HepG2 (cell line): ENCODE measurements at regions not wholly inside any gene's neighbourhood (a gene's known extent, or its start where the extent isn't known, plus 50 kb on each side); places are given as distances from the start of the nearest gene placed in this dataset.

Source experiments
- ATAC-seq: fragments of 200-7000 bp; cut with Tn5 transposase; 3 replicates; pipeline ENCODE4 v1.9.1; 2020; ENCODE audit warnings: mild to moderate bottlenecking, moderate library complexity
- BruUV-seq: library from RNA; stranded (reverse); fragments of 400-500 nt; replicated peaks from 2 replicates; lab custom pipeline; 2021; lab: Mats Ljungman, UMichigan
- CTCF ChIA-PET: fragments of 300-600 bp; formaldehyde crosslinking; extraction: SDS; loops from one replicate; lab custom pipeline; 2021; ENCODE audit warnings: low total read pairs, inconsistent platforms, low intra/inter-chr PET ratio; lab: Yijun Ruan, JAX
- POLR2A ChIA-PET: fragments of 350-600 bp; sonication (Branson Sonifier 250); formaldehyde crosslinking; loops from one replicate; lab custom pipeline; 2020; ENCODE audit warnings: antibody characterized with exemption, inconsistent platforms; lab: Yijun Ruan, JAX
- DNase-seq: peaks from one replicate; pipeline ENCODE4 v3.0.0-alpha.2; 2015; ENCODE audit warnings: low spot score
- FAIRE-seq: peaks from 3 replicates; lab custom pipeline; 2011; peaks lifted over from hg19 to GRCh38; lab: Jason Lieb, UNC
- H2AFZ ChIP-seq: one replicate; pipeline ENCODE4 v1.6.1; 2011; ENCODE audit warnings: low read length, inconsistent platforms
- H3K27ac ChIP-seq: fragments of 300-600 bp; 3 replicates; pipeline ENCODE4 v1.8.0; 2011; ENCODE audit warnings: mixed run types, mild to moderate bottlenecking, mixed read lengths, low read length, inconsistent platforms; ENCODE audit not compliant: insufficient read depth; ENCODE audit errors: extremely low read length
- H3K27me3 ChIP-seq, 2 experiments: fragments of 200-600 bp in 1 of 2; 2 replicates in 1 of 2; 3 replicates in 1 of 2; pipeline versions ENCODE4 v1.6.0 to v1.8.0; 2011; ENCODE audit warnings: low read length in 2 of 2, mild to moderate bottlenecking in 2 of 2, moderate library complexity in 2 of 2, inconsistent platforms in 1 of 2; ENCODE audit not compliant: insufficient read depth in 2 of 2, control insufficient read depth in 1 of 2
- H3K36me3 ChIP-seq, 2 experiments: fragments of 200-600 bp in 1 of 2; replicated peaks in 1 of 2; 2 replicates in 1 of 2; 3 replicates in 1 of 2; pipeline versions ENCODE4 v1.5.1 to v1.8.0; 2011; ENCODE audit warnings: low read length in 2 of 2, inconsistent platforms in 1 of 2; ENCODE audit not compliant: insufficient read depth in 2 of 2, control insufficient read depth in 1 of 2
- H3K4me1 ChIP-seq: 2 replicates; pipeline ENCODE4 v1.5.1; 2012; ENCODE audit warnings: low read length, inconsistent platforms; ENCODE audit not compliant: insufficient read depth
- H3K4me2 ChIP-seq: 2 replicates; pipeline ENCODE4 v1.6.0; 2011; ENCODE audit warnings: low read depth, low read length, inconsistent platforms
- H3K4me3 ChIP-seq, 3 experiments: fragments of 200-600 bp in 1 of 3; sonication (generic), shearing (Covaris generic) in 1 of 3; replicated peaks in 1 of 3; 2 replicates each; pipeline ENCODE4 v1.5.1; 2011 to 2016; ENCODE audit warnings: low read length in 3 of 3, inconsistent platforms in 2 of 3, low read depth in 2 of 3, mild to moderate bottlenecking in 2 of 3, control low read depth in 1 of 3, mixed read lengths in 1 of 3; ENCODE audit not compliant: insufficient read depth in 1 of 3
- H3K79me2 ChIP-seq: one replicate; pipeline ENCODE4 v1.6.1; 2011; ENCODE audit warnings: low read length, inconsistent platforms; ENCODE audit not compliant: insufficient read depth
- H3K9ac ChIP-seq: 2 replicates; pipeline ENCODE4 v1.6.0; 2011; ENCODE audit warnings: mild to moderate bottlenecking, low read depth, low read length, inconsistent platforms; ENCODE audit not compliant: insufficient read depth
- H3K9me3 ChIP-seq: 2 replicates; pipeline ENCODE4 v1.5.1; 2012; ENCODE audit warnings: mild to moderate bottlenecking, low read length
- H4K20me1 ChIP-seq: 2 replicates; pipeline ENCODE4 v1.6.0; 2011; ENCODE audit warnings: inconsistent platforms, mild to moderate bottlenecking, low read length, moderate library complexity; ENCODE audit not compliant: insufficient read depth
- SMAD1 ChIP-seq: sonication (generic); formaldehyde crosslinking; IDR thresholded peaks from 2 replicates; pipeline ENCODE4 v1.4.0; 2020; ENCODE audit warnings: missing genetic modification reagents, low read depth, mild to moderate bottlenecking, borderline replicate concordance
- SMARCE1 ChIP-seq: fragments of 450-650 bp; IDR thresholded peaks from 2 replicates; pipeline ENCODE4 v1.6.1; 2017; ENCODE audit warnings: borderline replicate concordance
- ZNF34 ChIP-seq: sonication (generic); formaldehyde crosslinking; IDR thresholded peaks from 2 replicates; pipeline ENCODE4 v1.4.0; 2020; ENCODE audit warnings: mild to moderate bottlenecking, missing genetic modification reagents, borderline replicate concordance
- WGBS: methylation state at CpG from one replicate; pipeline ENCODE4 v1.1.6; 2017; ENCODE audit warnings: low lambda C conversion rate; 5-methylcytosine and 5-hydroxymethylcytosine counted together
- in situ Hi-C: cut with HindIII; loops from 2 replicates; pipeline ENCODE4 v1.10.0; 2017; ENCODE audit warnings: low pct_unique_long_range_greater_than_20kb; ENCODE audit not compliant: extremely low pct_ligation_motif_present
- intact Hi-C: fragments of 100-400 bp; cut with micrococcal nuclease; formaldehyde crosslinking; loops from one replicate; pipeline ENCODE4 v1.10.0; 2022; ENCODE audit not compliant: unreplicated experiment

DNA sequence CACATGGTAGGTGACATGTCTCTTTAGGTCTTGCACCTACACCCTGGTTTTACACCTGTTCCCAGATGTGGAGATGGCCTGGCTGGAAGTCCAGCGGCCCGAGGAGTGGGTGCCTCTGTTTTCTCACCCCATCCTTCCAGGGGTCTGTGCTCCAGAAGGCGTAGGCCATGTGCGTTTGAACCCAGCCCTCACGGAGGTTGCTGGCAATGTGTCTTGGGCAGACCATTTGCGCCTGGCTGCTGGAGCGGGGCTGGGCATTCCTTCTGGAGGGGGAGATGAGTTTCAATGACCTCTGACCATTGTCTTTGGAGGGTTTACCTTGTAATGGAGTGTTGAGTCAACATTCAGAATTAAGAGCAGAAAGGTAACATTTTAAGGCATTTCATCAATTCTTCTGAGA lies 54.8 kb upstream of the ZNF536 start:
- TF ChIP-seq SMARCE1 (no peak), ZNF34 (CRISPR knock-in tag) (no peak)
- TF ChIP-seq, all 625 proteins: peak for 0
- peaks cover 0 to 6% of the 10 kb centered on the region in 2 experiments; a peak in 2 of 5 replicates for H3K27me3 ChIP-seq
- ATAC-seq: no peak
- intact Hi-C loops: no loop called here
- no peak overlapping the region for H2AFZ ChIP-seq
- no peaks in the 10 kb centered on the region for H3K9me3 ChIP-seq
- ChIA-PET POLR2A (no interaction called here), CTCF (no interaction called here)
- H3K79me2 ChIP-seq: no peaks in the 10 kb centered on the region
- no peaks in the 10 kb centered on the region for H3K36me3 ChIP-seq
- in situ Hi-C loops: no loop called here
- no peak overlapping the region for H3K4me3 ChIP-seq
- FAIRE-seq: no peak
- H3K4me2 ChIP-seq: no peak overlapping the region
- H4K20me1 ChIP-seq: no peaks in the 10 kb centered on the region
- peaks cover 10% of the 10 kb centered on the region for H3K4me1 ChIP-seq
- H3K9ac ChIP-seq: no peak overlapping the region
- no peak for DNase-seq
- H3K27ac ChIP-seq: no peak overlapping the region
- no CpG with 5 or more reads among the region's 7 CpGs for WGBS
- BruUV-seq: no TSS peak

DNA sequence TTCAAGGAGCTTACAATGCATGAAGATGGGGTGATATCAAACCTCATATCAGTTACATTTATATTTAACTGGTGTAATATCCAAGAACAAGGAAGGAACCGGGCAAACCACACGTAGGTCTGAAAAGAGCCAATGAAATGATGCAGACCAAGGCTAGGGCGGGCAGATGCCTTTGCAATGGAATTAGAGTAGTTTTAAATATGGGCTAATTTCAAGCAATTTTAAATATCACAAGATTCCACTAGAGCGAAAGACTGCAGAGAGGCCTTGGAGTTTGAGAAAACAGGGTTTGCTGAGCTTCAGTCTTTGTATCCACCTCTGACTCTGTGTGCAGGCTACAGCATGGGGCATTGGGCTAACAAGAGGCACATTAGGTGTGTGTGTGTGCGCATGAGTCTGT lies 53.9 kb upstream of the ZNF536 start:
- Histone ChIP-seq H3K36me3 (no peaks in the 10 kb centered on the region), H3K27me3 (peaks cover 0 to 6% of the 10 kb centered on the region in 2 experiments; a peak in 2 of 5 replicates), H3K27ac (no peak overlapping the region), H3K79me2 (no peaks in the 10 kb centered on the region), H3K9me3 (no peaks in the 10 kb centered on the region), H3K4me2 (no peak overlapping the region), H3K4me1 (peaks cover 10% of the 10 kb centered on the region), H3K4me3 (no peak overlapping the region), H4K20me1 (no peaks in the 10 kb centered on the region), H2AFZ (no peak overlapping the region), H3K9ac (no peak overlapping the region)
- in situ Hi-C loops (no loop called here), intact Hi-C loops (no loop called here)
- ChIA-PET CTCF (no interaction called here), POLR2A (no interaction called here)
- 42% methylated on average over 5 of the region's 5 CpGs for WGBS
- no peak for DNase-seq
- no peak for TF ChIP-seq SMAD1 (CRISPR knock-in tag)
- ATAC-seq: no peak
- BruUV-seq: no TSS peak
- no peak for FAIRE-seq
